Immature natural killer cell (primary cell): ENCODE measurements at regions not wholly inside any gene's neighbourhood (a gene's known extent, or its start where the extent isn't known, plus 50 kb on each side); places are given as distances from the start of the nearest gene placed in this dataset.

Experiments
- DNase-seq, 3 donors: peaks; one replicate each; pipeline ENCODE4 v3.0.0; 2022; ENCODE audit warnings: mixed read lengths in 1 of 3
- H3K27ac Mint-ChIP-seq, 6 donors: one replicate each; pipeline ENCODE4 v1.8.0; 2020; ENCODE audit warnings: mixed read lengths in 6 of 6, mild to moderate bottlenecking in 5 of 6, inconsistent platforms in 4 of 6, moderate library complexity in 3 of 6
- H3K27me3 Mint-ChIP-seq, 3 donors: one replicate each; pipeline ENCODE4 v1.8.0; 2020 to 2021; ENCODE audit warnings: low read depth in 3 of 3, mild to moderate bottlenecking in 3 of 3, mixed read lengths in 3 of 3, moderate library complexity in 3 of 3, inconsistent platforms in 1 of 3
- H3K36me3 Mint-ChIP-seq, 3 donors: one replicate each; pipeline ENCODE4 v1.8.0; 2020; ENCODE audit warnings: mixed read lengths in 3 of 3, inconsistent platforms in 2 of 3, mild to moderate bottlenecking in 2 of 3
- H3K4me1 Mint-ChIP-seq, 2 donors: one replicate each; pipeline ENCODE4 v1.8.0; 2020; ENCODE audit warnings: inconsistent platforms in 2 of 2, mild to moderate bottlenecking in 2 of 2, mixed read lengths in 2 of 2, moderate library complexity in 1 of 2
- H3K4me3 Mint-ChIP-seq, 5 donors: one replicate each; pipeline ENCODE4 v1.8.0; 2020; ENCODE audit warnings: mild to moderate bottlenecking in 5 of 5, mixed read lengths in 5 of 5, inconsistent platforms in 3 of 5, moderate library complexity in 3 of 5
- H3K9me3 Mint-ChIP-seq, 6 donors: one replicate each; pipeline ENCODE4 v1.8.0; 2020; ENCODE audit warnings: mild to moderate bottlenecking in 6 of 6, mixed read lengths in 6 of 6, inconsistent platforms in 4 of 6, moderate library complexity in 3 of 6

DNA sequence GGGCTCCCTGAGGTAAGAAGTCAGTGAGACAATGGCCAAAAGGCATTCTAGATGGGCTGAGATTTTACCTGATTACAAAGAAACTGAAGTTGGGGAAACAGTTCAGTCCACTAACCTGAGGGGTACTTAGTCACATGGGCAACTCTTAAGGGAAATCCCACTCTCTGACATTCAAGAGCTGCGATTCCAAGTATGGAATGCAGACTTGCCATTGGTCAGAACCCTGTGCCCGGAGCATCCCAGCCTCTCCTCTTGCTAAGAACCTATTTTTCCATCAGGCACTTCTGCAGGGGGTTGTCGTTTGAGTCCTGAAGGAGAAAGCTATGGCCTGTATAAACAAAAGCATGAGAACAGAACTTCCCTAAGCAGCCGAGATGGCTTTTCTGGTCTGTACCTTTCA lies 434.9 kb upstream of the DAB1 start:
- peaks cover 0 to 5% (median 5%) of the 10 kb centered on the region in 3 donors for H3K27me3 Mint-ChIP-seq
- H3K27ac Mint-ChIP-seq: no peak overlapping the region
- H3K36me3 Mint-ChIP-seq: no peaks in the 10 kb centered on the region
- peaks cover 0 to 3% (median 0%) of the 10 kb centered on the region in 6 donors for H3K9me3 Mint-ChIP-seq
- H3K4me1 Mint-ChIP-seq: no peaks in the 10 kb centered on the region
- H3K4me3 Mint-ChIP-seq: no peak overlapping the region
- DNase-seq: no peak

DNA sequence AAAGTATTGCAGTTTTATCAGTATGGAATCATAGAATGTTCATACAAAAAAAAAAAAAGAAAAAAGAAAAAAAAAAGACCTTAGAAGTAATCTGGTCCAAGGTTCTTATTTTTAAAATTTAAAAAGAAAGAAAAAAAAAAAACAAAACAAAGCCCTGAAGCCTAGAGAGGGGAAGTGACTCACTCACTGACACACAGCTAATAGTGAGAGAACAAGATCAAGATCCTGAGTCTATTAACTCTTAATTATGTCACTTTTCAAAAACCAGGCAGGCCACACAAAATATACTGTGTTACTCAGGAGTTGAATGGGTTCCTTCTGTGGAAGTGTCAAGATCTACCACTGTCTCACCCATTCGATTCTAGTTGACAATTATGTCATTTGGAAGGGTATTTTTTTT lies 433.9 kb upstream of the DAB1 start:
- DNase-seq: no peak
- Mint-ChIP-seq H3K4me1 (no peaks in the 10 kb centered on the region), H3K36me3 (no peaks in the 10 kb centered on the region), H3K27ac (no peak overlapping the region), H3K4me3 (no peak overlapping the region), H3K27me3 (peaks cover 0 to 5% (median 5%) of the 10 kb centered on the region in 3 donors), H3K9me3 (peaks cover 0 to 3% (median 0%) of the 10 kb centered on the region in 6 donors)

DNA sequence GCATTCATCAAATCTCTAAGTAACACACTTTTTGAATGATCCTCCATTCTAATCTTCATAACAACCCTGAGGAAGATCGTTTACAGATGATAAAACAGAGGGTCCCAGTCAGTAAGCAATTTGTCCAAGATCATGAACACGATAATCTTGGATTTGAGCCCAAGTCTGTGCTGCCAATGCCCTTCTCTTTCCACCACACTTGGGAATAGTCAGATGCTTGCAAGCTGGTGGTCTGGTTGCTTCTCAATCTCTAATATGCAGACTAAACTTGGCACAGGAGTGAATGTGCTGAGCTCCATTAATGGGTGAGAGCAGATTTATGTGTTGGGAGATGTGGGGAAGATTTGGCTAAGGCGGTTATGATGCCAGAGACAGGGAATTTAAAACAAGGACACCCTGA lies 430.6 kb upstream of the DAB1 start:
- Mint-ChIP-seq H3K27ac (no peak overlapping the region), H3K27me3 (peaks cover 0 to 7% (median 4%) of the 10 kb centered on the region in 3 donors), H3K9me3 (peaks cover 0 to 4% (median 0%) of the 10 kb centered on the region in 6 donors), H3K4me1 (no peaks in the 10 kb centered on the region), H3K4me3 (no peak overlapping the region), H3K36me3 (no peaks in the 10 kb centered on the region)
- no peak for DNase-seq

DNA sequence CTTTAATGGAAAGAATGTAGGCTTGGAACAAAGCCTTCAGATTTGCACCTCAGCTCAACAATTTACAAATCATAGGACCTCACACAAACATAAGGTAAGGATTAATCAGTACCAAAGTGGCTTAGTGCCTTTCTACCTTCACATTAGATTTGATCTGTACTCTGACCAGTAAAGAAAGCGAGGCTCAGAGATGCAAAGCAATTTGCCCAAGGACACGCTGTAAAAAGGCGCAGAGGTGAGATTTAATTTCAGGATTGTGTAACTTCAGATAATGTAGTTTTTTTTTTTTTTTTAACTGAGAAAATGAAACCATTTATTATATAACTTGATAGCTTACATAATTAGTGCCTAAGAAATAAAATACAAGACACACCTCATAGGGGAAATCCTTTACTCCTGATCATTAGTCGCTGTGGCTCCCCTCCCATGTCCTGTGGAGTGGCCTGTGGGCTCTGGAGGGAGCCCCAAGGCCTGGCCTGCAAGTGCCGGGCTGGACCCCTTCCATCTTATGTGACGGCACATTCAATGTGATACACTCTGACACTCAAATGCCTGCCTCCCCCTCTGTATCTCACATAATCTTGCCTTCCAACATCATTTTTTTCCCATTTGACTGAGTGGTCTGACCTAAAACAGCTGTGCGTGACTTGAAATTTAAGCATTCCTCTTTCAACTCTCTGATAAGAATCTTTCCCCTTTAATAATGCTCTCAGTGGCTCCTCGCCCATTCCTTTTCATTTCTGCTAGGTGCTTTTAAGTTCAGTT lies 426.5 kb upstream of the DAB1 start:
- Mint-ChIP-seq H3K9me3 (peaks cover 0 to 4% (median 0%) of the 10 kb centered on the region in 6 donors), H3K36me3 (no peaks in the 10 kb centered on the region), H3K27ac (no peak overlapping the region), H3K4me3 (no peak overlapping the region), H3K4me1 (no peaks in the 10 kb centered on the region), H3K27me3 (peaks cover 0 to 5% (median 2%) of the 10 kb centered on the region in 3 donors)
- no peak for DNase-seq

DNA sequence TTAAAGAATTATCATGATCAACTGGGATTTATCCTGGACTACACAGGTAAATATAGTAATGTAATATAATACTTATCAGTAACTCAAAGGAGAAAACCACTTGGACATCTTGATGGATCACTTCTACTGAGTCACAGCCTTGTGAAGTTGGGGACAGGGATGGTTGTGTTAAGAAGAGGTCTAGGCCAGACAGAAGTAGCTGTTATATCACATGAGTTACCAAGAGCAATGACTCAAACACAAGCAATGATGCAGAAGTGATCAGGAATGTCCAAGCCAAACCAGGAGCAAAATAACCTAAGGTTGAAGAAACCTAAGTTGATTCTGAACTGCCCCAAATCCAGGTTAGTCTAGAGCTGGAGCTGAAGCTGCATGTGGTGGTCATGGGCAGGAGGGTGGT lies 424.5 kb upstream of the DAB1 start:
- H3K36me3 Mint-ChIP-seq: no peaks in the 10 kb centered on the region
- H3K27ac Mint-ChIP-seq: no peak overlapping the region
- H3K4me3 Mint-ChIP-seq: no peak overlapping the region
- no peaks in the 10 kb centered on the region for H3K4me1 Mint-ChIP-seq
- DNase-seq: no peak
- H3K27me3 Mint-ChIP-seq: peaks cover 0 to 5% (median 1%) of the 10 kb centered on the region in 3 donors
- H3K9me3 Mint-ChIP-seq: peaks cover 0 to 4% (median 0%) of the 10 kb centered on the region in 6 donors

DNA sequence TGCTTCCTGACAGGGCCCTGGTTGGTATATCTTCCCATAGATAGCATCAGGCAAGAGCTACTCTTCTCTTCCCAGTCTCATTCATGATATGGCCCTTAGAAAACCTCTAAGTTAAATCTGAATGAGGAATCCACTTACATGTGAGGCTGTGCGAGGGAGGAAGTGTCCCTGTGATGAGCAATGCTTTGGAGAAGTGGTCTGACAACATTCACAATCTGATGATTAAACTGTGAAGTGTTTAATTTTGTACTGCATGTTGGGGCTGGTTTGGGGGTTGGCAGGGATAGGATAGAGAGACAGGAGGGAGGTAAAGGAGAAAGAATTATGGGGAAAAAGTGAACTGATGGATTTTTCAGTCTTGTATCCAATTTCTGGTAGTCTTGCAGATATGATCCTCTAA lies 421.2 kb upstream of the DAB1 start:
- Mint-ChIP-seq H3K27me3 (peaks cover 0 to 5% (median 1%) of the 10 kb centered on the region in 3 donors), H3K36me3 (no peaks in the 10 kb centered on the region), H3K9me3 (peaks cover 2 to 17% (median 6%) of the 10 kb centered on the region in 6 donors), H3K4me1 (no peaks in the 10 kb centered on the region), H3K27ac (no peak overlapping the region), H3K4me3 (no peak overlapping the region)
- no peak for DNase-seq

DNA sequence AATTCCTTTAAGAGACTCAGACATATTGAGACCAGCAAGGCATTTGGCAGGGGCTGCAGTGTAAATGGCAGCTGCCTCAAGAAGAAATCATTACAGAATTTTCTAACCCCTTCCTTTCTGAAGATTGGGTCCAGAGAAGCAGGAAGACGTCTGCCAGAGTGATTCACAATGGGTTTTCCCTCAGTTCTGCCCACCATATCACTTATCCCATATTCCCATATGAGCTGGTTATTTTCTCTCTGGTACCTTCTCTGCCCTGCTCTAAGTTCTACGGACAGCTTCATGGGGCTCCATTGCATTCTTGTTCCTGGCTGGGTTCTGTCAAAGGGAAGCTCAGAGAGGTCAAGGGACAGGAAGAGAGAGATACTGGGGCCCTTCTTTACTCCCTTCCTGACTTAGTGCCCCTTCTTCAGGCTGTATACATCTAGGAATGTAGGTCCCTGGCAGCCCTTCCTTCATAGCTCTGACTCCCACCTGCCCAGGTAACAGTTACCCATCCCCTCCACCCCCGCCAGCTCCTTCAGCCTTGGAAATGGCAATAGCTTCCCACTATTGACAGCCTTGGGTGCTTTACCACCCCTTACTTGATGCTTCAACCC lies 420.6 kb upstream of the DAB1 start:
- Mint-ChIP-seq H3K27ac (no peak overlapping the region), H3K9me3 (peaks cover 2 to 18% (median 7%) of the 10 kb centered on the region in 6 donors), H3K4me1 (no peaks in the 10 kb centered on the region), H3K36me3 (no peaks in the 10 kb centered on the region), H3K4me3 (no peak overlapping the region), H3K27me3 (peaks cover 0 to 3% (median 1%) of the 10 kb centered on the region in 3 donors)
- no peak for DNase-seq

DNA sequence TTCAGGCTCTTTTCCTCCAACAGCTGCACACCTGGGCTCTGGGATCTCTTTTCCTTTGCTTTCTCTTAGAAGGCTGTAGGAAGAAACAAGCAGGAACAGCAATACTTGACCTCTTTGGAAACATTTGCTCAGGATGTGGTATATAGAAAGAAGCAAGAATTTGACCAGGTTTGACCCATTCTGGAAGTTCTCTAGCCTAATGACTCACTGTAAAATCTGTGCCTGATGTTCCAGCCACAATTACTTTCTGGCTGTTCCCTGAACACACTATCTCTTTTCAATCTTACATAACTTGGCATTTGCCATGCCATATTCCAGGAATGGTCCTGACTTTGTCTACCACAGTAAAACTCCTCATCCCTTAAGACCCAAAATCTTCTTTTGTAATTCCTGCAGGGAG lies 419.9 kb upstream of the DAB1 start:
- Mint-ChIP-seq H3K27ac (no peak overlapping the region), H3K36me3 (no peaks in the 10 kb centered on the region), H3K4me1 (no peaks in the 10 kb centered on the region), H3K27me3 (peaks cover 0 to 3% (median 1%) of the 10 kb centered on the region in 3 donors), H3K9me3 (peaks cover 2 to 23% (median 7%) of the 10 kb centered on the region in 6 donors), H3K4me3 (no peak overlapping the region)
- DNase-seq: no peak

DNA sequence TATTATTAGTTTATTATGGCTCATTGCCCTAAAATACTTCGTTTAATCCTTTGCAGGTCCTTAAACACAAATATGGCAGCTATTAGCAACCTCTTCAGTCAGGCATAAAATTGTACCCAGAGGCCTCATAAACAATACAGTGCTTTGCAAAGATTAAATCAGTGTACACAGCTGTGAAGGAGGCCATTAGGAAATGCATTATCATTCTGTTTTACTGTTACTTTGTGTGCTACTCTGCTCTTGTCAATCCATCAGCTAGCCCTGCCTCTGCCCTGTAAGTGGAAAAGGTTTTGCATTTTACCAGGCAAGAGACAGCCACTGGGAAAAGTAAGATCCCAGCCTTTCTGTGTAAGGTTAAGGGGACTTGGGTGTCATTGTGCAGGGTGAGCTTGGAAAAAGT lies 415.7 kb upstream of the DAB1 start:
- H3K9me3 Mint-ChIP-seq: peaks cover 2 to 23% (median 7%) of the 10 kb centered on the region in 6 donors
- no peak for DNase-seq
- H3K27me3 Mint-ChIP-seq: peaks cover 0 to 4% (median 0%) of the 10 kb centered on the region in 3 donors
- H3K27ac Mint-ChIP-seq: no peak overlapping the region
- no peaks in the 10 kb centered on the region for H3K36me3 Mint-ChIP-seq
- no peak overlapping the region for H3K4me3 Mint-ChIP-seq
- no peaks in the 10 kb centered on the region for H3K4me1 Mint-ChIP-seq

DNA sequence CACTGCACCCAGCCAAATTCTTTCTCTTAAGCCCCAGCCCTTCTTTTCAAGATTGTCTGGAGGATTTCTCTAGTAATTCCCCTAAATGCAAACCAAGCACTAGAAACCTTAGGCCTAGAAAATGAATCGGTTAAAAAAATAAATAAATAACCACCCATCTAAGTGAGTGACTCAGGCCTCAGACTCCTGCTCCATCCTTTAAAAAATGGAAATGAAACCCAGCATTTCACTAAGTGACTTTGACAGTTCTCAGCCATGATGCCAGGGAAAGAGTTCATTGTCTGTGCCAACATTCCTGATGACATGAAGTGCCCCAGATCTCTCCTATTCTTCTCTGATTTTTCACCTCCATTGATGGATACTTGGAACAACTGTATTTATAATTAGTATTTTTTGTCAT lies 415.2 kb upstream of the DAB1 start:
- H3K4me3 Mint-ChIP-seq: no peak overlapping the region

DNA sequence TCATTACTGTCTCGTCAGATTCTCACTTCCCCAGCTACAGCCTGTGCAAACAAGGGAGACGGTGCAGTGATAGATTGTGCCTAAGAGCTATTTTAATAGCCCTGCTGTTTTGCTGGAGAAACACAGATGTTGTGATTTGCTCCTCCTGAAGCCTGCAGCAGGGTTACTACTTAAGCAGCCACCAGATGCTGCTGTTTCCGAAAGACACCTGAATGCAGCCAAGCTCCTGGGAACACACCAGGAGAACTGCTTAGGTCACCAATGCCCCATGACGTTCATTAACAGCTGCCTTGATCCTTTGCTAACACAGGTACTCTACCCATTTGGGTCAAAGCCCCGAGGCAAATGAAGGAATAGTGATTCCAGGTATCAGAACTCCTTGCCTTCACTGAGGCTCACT lies 411.8 kb upstream of the DAB1 start:
- Mint-ChIP-seq H3K9me3 (peaks cover 0 to 11% (median 3%) of the 10 kb centered on the region in 6 donors), H3K36me3 (no peaks in the 10 kb centered on the region), H3K4me3 (no peak overlapping the region), H3K27me3 (peaks cover 0 to 4% (median 2%) of the 10 kb centered on the region in 3 donors), H3K27ac (no peak overlapping the region), H3K4me1 (no peaks in the 10 kb centered on the region)
- DNase-seq: no peak

More for the DNA sequence above, 415.2 kb upstream of the DAB1 start:
- Mint-ChIP-seq H3K27ac (no peak overlapping the region), H3K9me3 (peaks cover 2 to 23% (median 7%) of the 10 kb centered on the region in 6 donors), H3K36me3 (no peaks in the 10 kb centered on the region), H3K4me1 (no peaks in the 10 kb centered on the region), H3K27me3 (peaks cover 0 to 4% (median 0%) of the 10 kb centered on the region in 3 donors)
- DNase-seq: no peak

DNA sequence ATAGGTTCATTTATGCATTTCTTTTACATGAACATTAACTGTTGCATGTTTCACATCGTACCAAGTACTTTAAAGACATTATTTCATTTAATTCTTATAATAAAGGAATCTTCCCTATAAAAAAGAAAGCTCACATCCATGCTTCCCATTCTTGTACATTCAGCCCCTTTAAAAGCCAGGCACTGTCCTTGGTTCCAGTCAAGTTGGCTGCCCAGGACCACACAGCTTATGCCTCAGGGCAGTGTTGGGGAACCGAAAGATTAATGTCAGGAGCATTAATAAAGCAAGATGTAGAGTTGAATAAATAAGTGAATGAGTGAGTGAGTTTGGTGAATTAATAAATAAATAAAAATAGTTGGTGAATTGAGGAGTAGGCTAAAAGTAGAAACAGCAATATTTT lies 409.4 kb upstream of the DAB1 start:
- Mint-ChIP-seq H3K27ac (no peak overlapping the region), H3K9me3 (peaks cover 0 to 2% (median 0%) of the 10 kb centered on the region in 6 donors), H3K4me3 (no peak overlapping the region), H3K36me3 (no peaks in the 10 kb centered on the region), H3K4me1 (no peaks in the 10 kb centered on the region), H3K27me3 (peaks cover 0 to 4% (median 2%) of the 10 kb centered on the region in 3 donors)
- no peak for DNase-seq

DNA sequence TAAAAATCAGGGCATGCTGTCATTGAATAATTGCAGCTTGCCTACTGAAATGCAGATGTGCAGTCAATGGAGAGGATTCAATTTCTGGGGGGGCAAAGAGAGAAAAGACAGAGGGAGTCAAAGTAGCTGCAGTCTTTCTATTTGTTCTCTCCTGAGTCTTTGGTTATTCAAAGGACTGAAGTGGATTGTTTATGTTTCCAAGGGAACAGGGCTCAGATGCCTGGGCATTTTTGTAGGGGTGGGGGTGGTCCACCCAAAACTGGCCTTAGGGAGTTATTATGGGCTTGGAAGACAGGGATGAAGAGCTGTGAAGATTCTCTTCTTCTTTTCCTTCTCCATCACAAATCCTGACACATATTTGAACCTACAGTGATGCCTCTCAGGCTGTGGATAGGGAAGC lies 408.8 kb upstream of the DAB1 start:
- H3K27me3 Mint-ChIP-seq: peaks cover 0 to 4% (median 3%) of the 10 kb centered on the region in 3 donors
- no peak for DNase-seq
- H3K27ac Mint-ChIP-seq: no peak overlapping the region
- H3K9me3 Mint-ChIP-seq: peaks cover 0 to 2% (median 0%) of the 10 kb centered on the region in 6 donors
- no peaks in the 10 kb centered on the region for H3K36me3 Mint-ChIP-seq
- no peaks in the 10 kb centered on the region for H3K4me1 Mint-ChIP-seq
- no peak overlapping the region for H3K4me3 Mint-ChIP-seq

DNA sequence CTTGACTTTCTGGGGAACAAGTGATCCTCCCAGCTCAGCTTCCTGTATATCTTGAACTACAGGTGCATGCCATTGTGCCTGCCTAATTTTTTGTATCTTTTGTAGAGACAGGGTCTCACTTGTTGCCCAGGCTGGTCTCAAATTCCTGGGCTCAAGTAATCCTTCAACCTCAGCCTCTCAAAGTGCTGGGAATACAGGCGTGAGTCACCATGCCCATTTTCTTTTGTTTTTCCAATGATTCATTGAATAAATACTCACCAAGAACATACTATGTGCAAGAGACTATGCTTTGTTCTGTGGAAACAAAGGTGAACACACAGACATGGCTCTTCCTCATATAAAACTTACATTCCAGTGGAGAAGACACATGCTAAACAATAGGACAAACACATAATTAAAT lies 407.8 kb upstream of the DAB1 start:
- H3K36me3 Mint-ChIP-seq: no peaks in the 10 kb centered on the region
- no peak overlapping the region for H3K4me3 Mint-ChIP-seq
- H3K27me3 Mint-ChIP-seq: peaks cover under 1 to 3% (median 3%) of the 10 kb centered on the region in 3 donors
- no peak for DNase-seq
- peaks cover 0 to 2% (median 0%) of the 10 kb centered on the region in 6 donors for H3K9me3 Mint-ChIP-seq
- no peaks in the 10 kb centered on the region for H3K4me1 Mint-ChIP-seq
- no peak overlapping the region for H3K27ac Mint-ChIP-seq
